ENCODE measurements at regions not wholly inside any gene's neighbourhood (a gene's known extent, or its start where the extent isn't known, plus 50 kb on each side); places are given as distances from the start of the nearest gene placed in this dataset.

GRCh38 chr7:80380957-80381356 is 130.9 kb downstream of the GNAT3 start:
- H3K9ac ChIP-seq (ENCODE audit: control insufficient read depth, extremely low read depth, insufficient read depth, low read length), result no peak overlapping the region
- no peak overlapping the region for H3K4me2 ChIP-seq (ENCODE audit: control insufficient read depth, extremely low read depth, insufficient read depth, low read depth, low read length)
- DNase-seq (ENCODE audit: low read depth, low spot score) (no peak), FAIRE-seq (no peak)
- no peaks in the 10 kb centered on the region for H3K36me3 ChIP-seq (ENCODE audit: control insufficient read depth in 2 of 2, extremely low read depth in 1 of 2, insufficient read depth in 2 of 2, low read length in 2 of 2)
- no peak overlapping the region for H3K4me3 ChIP-seq (ENCODE audit: control insufficient read depth in 2 of 3, extremely low read depth in 1 of 3, insufficient read depth in 2 of 3, low read depth in 1 of 3, low read length in 3 of 3)
- no peak overlapping the region for H3K27ac ChIP-seq (ENCODE audit: control insufficient read depth, insufficient read depth, low read length)
- H2AFZ ChIP-seq (ENCODE audit: control insufficient read depth, low read length), result no peak overlapping the region
- H3K79me2 ChIP-seq (ENCODE audit: control insufficient read depth, insufficient read depth, low read length), result no peaks in the 10 kb centered on the region
- H3K27me3 ChIP-seq (ENCODE audit: control insufficient read depth, extremely low read depth, insufficient read depth, low read length), result no peaks in the 10 kb centered on the region
- H3K9me1 ChIP-seq (ENCODE audit: control insufficient read depth, extremely low read depth, insufficient read depth, low read length), result no peaks in the 10 kb centered on the region
- dilution Hi-C loops (cut with MboI; ENCODE audit: extremely low pct_ligation_motif_present, low sequenced_read_pairs), result no loop called here
- H3K4me1 ChIP-seq (ENCODE audit: control insufficient read depth, extremely low read depth, insufficient read depth, low read length), result peaks cover 3% of the 10 kb centered on the region
- no peaks in the 10 kb centered on the region for H3K9me3 ChIP-seq (ENCODE audit: control insufficient read depth, low read depth, low read length)
- no peaks in the 10 kb centered on the region for H4K20me1 ChIP-seq (ENCODE audit: control insufficient read depth, extremely low read depth, insufficient read depth, low read length)
- TF ChIP-seq EZH2 (IDR thresholded peaks at IDR 0.05; ENCODE audit: low read length) (no peak), CTCF (optimal IDR thresholded peaks at IDR 0.05 in 1 of 3, IDR thresholded peaks at IDR 0.05 in 1 of 3, conservative IDR thresholded peaks at IDR 0.05 in 1 of 3; ENCODE audit: extremely low read depth in 1 of 3, insufficient read depth in 2 of 3, low read length in 3 of 3) (no peak)

GRCh38 chr7:80379034-80379982 is 132.6 kb downstream of the GNAT3 start:
- no peak overlapping the region for H2AFZ ChIP-seq (ENCODE audit: control insufficient read depth, low read length)
- no peaks in the 10 kb centered on the region for H3K9me1 ChIP-seq (ENCODE audit: control insufficient read depth, extremely low read depth, insufficient read depth, low read length)
- no peaks in the 10 kb centered on the region for H4K20me1 ChIP-seq (ENCODE audit: control insufficient read depth, extremely low read depth, insufficient read depth, low read length)
- TF ChIP-seq CTCF (optimal IDR thresholded peaks at IDR 0.05 in 1 of 3, IDR thresholded peaks at IDR 0.05 in 1 of 3, conservative IDR thresholded peaks at IDR 0.05 in 1 of 3; ENCODE audit: extremely low read depth in 1 of 3, insufficient read depth in 2 of 3, low read length in 3 of 3) (no peak), EZH2 (IDR thresholded peaks at IDR 0.05; ENCODE audit: low read length) (no peak)
- H3K27me3 ChIP-seq (ENCODE audit: control insufficient read depth, extremely low read depth, insufficient read depth, low read length), result no peaks in the 10 kb centered on the region
- H3K4me2 ChIP-seq (ENCODE audit: control insufficient read depth, extremely low read depth, insufficient read depth, low read depth, low read length), result no peak overlapping the region
- no peak overlapping the region for H3K27ac ChIP-seq (ENCODE audit: control insufficient read depth, insufficient read depth, low read length)
- no peaks in the 10 kb centered on the region for H3K9me3 ChIP-seq (ENCODE audit: control insufficient read depth, low read depth, low read length)
- DNase-seq (ENCODE audit: low read depth, low spot score) (peak; percentile 1), FAIRE-seq (no peak)
- H3K79me2 ChIP-seq (ENCODE audit: control insufficient read depth, insufficient read depth, low read length), result no peaks in the 10 kb centered on the region
- no peak overlapping the region for H3K4me3 ChIP-seq (ENCODE audit: control insufficient read depth in 2 of 3, extremely low read depth in 1 of 3, insufficient read depth in 2 of 3, low read depth in 1 of 3, low read length in 3 of 3)
- no peak overlapping the region for H3K9ac ChIP-seq (ENCODE audit: control insufficient read depth, extremely low read depth, insufficient read depth, low read length)
- peaks cover 3% of the 10 kb centered on the region for H3K4me1 ChIP-seq (ENCODE audit: control insufficient read depth, extremely low read depth, insufficient read depth, low read length)
- dilution Hi-C loops (cut with MboI; ENCODE audit: extremely low pct_ligation_motif_present, low sequenced_read_pairs), result no loop called here
- H3K36me3 ChIP-seq (ENCODE audit: control insufficient read depth in 2 of 2, extremely low read depth in 1 of 2, insufficient read depth in 2 of 2, low read length in 2 of 2), result no peaks in the 10 kb centered on the region

Measured in keratinocyte (primary cell).